Neural progenitor cell (in vitro differentiated cells): ENCODE measurements at regions not wholly inside any gene's neighbourhood (a gene's known extent, or its start where the extent isn't known, plus 50 kb on each side); places are given as distances from the start of the nearest gene placed in this dataset.
"Not testable (repeated sequence)": the region's sequence is repeated elsewhere in the genome, so short reads cannot be mapped to it uniquely, and the experiment has no call there.

Experiments
- DNase-seq: peaks from one replicate; pipeline ENCODE4 v3.0.0-alpha.2; 2016; ENCODE audit warnings: low spot score
- H2AFZ ChIP-seq: fragments of 200-600 bp; sonication (generic); replicated peaks from 2 replicates; pipeline ENCODE4 v1.6.1; 2016; ENCODE audit warnings: antibody characterized with exemption
- H3F3A ChIP-seq: fragments of 200-600 bp; sonication (generic); 2 replicates; pipeline ENCODE4 v1.6.1; 2016; ENCODE audit warnings: antibody characterized with exemption, low read depth
- H3K27ac ChIP-seq: fragments of 200-600 bp; sonication (generic); 2 replicates; pipeline ENCODE4 v1.5.1; 2016; ENCODE audit warnings: mild to moderate bottlenecking
- H3K27me3 ChIP-seq: fragments of 200-600 bp; sonication (generic); 2 replicates; pipeline ENCODE4 v1.6.1; 2016; ENCODE audit warnings: mild to moderate bottlenecking, moderate library complexity
- H3K36me3 ChIP-seq: fragments of 200-600 bp; sonication (generic); 2 replicates; pipeline ENCODE4 v1.5.1; 2016
- H3K4me1 ChIP-seq: fragments of 200-600 bp; sonication (generic); 2 replicates; pipeline ENCODE4 v1.6.1; 2016; ENCODE audit warnings: mixed run types
- H3K4me2 ChIP-seq: fragments of 200-600 bp; sonication (generic); 2 replicates; pipeline ENCODE4 v1.6.1; 2016
- H3K4me3 ChIP-seq: fragments of 200-600 bp; sonication (generic); 2 replicates; pipeline ENCODE4 v1.5.1; 2016
- H3K79me2 ChIP-seq: fragments of 200-600 bp; sonication (generic); 2 replicates; pipeline ENCODE4 v1.6.1; 2016; ENCODE audit warnings: low read depth
- H3K9ac ChIP-seq: fragments of 200-600 bp; sonication (generic); 2 replicates; pipeline ENCODE4 v1.6.1; 2016
- H3K9me3 ChIP-seq: fragments of 200-600 bp; sonication (generic); 2 replicates; pipeline ENCODE4 v1.5.1; 2016; ENCODE audit warnings: low read depth
- H4K20me1 ChIP-seq: fragments of 200-600 bp; sonication (generic); 2 replicates; pipeline ENCODE4 v1.6.1; 2016; ENCODE audit warnings: low read depth
- H3K27ac Mint-ChIP-seq: 3 replicates; pipeline ENCODE4 v1.8.0; 2021; ENCODE audit warnings: mixed read lengths
- H3K27me3 Mint-ChIP-seq: 2 replicates; pipeline ENCODE4 v1.8.0; 2022; ENCODE audit warnings: low read depth, mild to moderate bottlenecking, inconsistent platforms, moderate library complexity, mixed read lengths; ENCODE audit not compliant: insufficient read depth
- H3K36me3 Mint-ChIP-seq: 3 replicates; pipeline ENCODE4 v1.8.0; 2021; ENCODE audit warnings: mixed read lengths
- H3K4me1 Mint-ChIP-seq: 3 replicates; pipeline ENCODE4 v1.8.0; 2021; ENCODE audit warnings: mixed read lengths
- H3K4me3 Mint-ChIP-seq: 3 replicates; pipeline ENCODE4 v1.8.0; 2021; ENCODE audit warnings: mild to moderate bottlenecking, moderate library complexity, mixed read lengths
- H3K9me3 Mint-ChIP-seq: 3 replicates; pipeline ENCODE4 v1.8.0; 2020; ENCODE audit warnings: mixed read lengths
- CTCF ChIP-seq: fragments of 200-600 bp; sonication (generic); IDR thresholded peaks from 2 replicates; pipeline ENCODE4 v1.5.1; 2017; ENCODE audit warnings: antibody characterized with exemption, mild to moderate bottlenecking
- EZH2 ChIP-seq: fragments of 200-600 bp; sonication (generic); IDR thresholded peaks from 2 replicates; pipeline ENCODE4 v1.6.1; 2017; ENCODE audit warnings: antibody characterized with exemption, mild to moderate bottlenecking, moderate library complexity
- EZH2phosphoT487 ChIP-seq: fragments of 200-600 bp; sonication (generic); IDR thresholded peaks from 2 replicates; pipeline ENCODE4 v1.6.1; 2017; ENCODE audit warnings: antibody characterized with exemption

GRCh38 chr10:50688183-50688582 is 51.6 kb upstream of the ASAH2B start:
- not testable (repeated sequence) for H3K27me3 ChIP-seq, H3K36me3 Mint-ChIP-seq, H3F3A ChIP-seq, H3K9me3 ChIP-seq, H3K79me2 ChIP-seq, H3K9ac ChIP-seq, H3K4me3 Mint-ChIP-seq, DNase-seq, H3K27ac ChIP-seq, H3K4me1 Mint-ChIP-seq, H3K4me3 ChIP-seq, H4K20me1 ChIP-seq, H3K27ac Mint-ChIP-seq, H3K27me3 Mint-ChIP-seq, H3K4me2 ChIP-seq, H3K4me1 ChIP-seq, H2AFZ ChIP-seq, H3K36me3 ChIP-seq, H3K9me3 Mint-ChIP-seq

DNA sequence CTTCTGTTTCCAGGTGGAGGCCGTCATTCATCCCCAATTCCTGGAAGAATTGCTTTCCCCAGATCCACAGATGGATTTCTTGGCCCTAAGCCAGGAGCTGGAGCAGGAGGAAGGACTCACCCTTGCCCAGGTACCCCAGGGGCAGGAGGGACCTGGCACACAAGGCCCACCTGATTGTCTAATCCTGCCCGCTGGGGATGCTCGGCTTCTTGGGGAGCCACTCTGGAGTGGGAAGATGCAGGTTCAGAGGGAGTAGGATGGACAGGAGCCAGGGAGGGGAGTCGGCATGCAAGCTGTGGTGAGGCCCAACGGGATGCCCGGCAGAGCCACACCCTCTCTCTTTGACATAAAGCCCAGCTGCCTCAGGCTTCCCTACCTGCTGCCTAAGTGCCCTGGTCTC is 55.4 kb upstream of the ASAH2B start:
- H3K36me3 ChIP-seq, result not testable (repeated sequence)

DNA sequence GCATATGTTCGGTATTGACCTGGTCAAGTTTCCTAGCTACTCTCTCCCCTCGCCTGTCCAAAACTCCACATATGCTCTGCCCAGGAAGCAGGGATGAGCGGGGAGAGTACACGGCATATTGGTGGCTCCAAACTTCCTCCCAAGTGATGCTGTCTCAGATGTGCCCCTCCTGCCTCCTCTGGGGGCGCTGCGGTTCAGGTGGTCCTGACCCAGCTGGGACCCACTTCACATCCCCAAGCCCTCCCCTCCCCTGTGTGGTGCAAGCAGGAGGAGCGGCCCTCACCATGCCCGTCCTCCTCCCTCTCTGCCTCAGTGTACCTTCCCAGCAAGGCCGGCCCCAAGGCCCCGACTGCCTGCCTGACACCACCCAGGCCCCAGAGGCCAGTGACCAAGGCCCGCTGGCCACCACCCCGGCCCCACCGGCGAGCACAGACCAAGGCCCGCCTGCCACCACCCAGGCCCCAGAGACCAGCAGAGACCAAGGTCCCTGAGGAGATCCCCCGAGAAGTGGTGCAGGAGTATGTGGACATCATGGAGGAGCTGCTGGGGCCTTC is 56.5 kb upstream of the ASAH2B start:
- not testable (repeated sequence) for H3K9me3 Mint-ChIP-seq, H3K4me3 Mint-ChIP-seq, H3K27ac Mint-ChIP-seq, H3K79me2 ChIP-seq, H3K9ac ChIP-seq, H2AFZ ChIP-seq, H3K9me3 ChIP-seq, H3K4me2 ChIP-seq, H3F3A ChIP-seq, H4K20me1 ChIP-seq, H3K27ac ChIP-seq, H3K36me3 Mint-ChIP-seq, H3K27me3 ChIP-seq, H3K36me3 ChIP-seq, H3K4me1 ChIP-seq, H3K4me3 ChIP-seq, H3K4me1 Mint-ChIP-seq, H3K27me3 Mint-ChIP-seq, DNase-seq

More for the DNA sequence above, 55.4 kb upstream of the ASAH2B start:
- H3K4me3 ChIP-seq, H3K9me3 Mint-ChIP-seq, H3K4me1 Mint-ChIP-seq, H4K20me1 ChIP-seq, H3K9ac ChIP-seq, H3K4me3 Mint-ChIP-seq, H3K9me3 ChIP-seq, DNase-seq, H3K79me2 ChIP-seq, H3F3A ChIP-seq, H3K27me3 Mint-ChIP-seq, H3K27me3 ChIP-seq, H3K4me1 ChIP-seq, H3K27ac Mint-ChIP-seq, H3K36me3 Mint-ChIP-seq, H2AFZ ChIP-seq, H3K4me2 ChIP-seq, H3K27ac ChIP-seq: not testable (repeated sequence)

DNA sequence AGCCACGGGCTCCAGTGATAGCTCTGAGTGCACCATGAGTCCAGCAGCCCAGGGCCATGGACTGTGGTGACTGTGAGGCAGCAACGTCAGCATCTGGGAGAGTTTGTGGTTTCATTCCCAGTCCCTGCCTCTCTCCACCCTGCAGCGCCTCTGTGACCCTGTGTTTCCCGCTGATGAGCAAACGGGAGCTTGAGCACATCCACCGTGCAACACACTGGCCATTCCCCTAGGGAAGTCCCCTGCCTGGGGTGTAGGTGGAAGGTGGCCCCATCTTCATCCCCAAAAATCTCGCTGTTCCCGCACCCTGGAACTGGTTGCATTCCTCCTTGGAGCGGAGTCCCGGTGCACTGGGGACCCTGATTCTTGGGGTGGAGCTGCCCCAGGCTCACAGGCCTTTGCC is 56.9 kb upstream of the SGMS1 start:
- H3K36me3 Mint-ChIP-seq, H3K4me2 ChIP-seq, H3K9ac ChIP-seq, H3K27ac ChIP-seq, H3K4me3 Mint-ChIP-seq, H3K36me3 ChIP-seq, H3K27me3 ChIP-seq, H3K4me1 ChIP-seq, H3K4me1 Mint-ChIP-seq, H3K79me2 ChIP-seq, H3K9me3 ChIP-seq, H3K27me3 Mint-ChIP-seq, H2AFZ ChIP-seq, H4K20me1 ChIP-seq, DNase-seq, H3F3A ChIP-seq, H3K27ac Mint-ChIP-seq, H3K9me3 Mint-ChIP-seq, H3K4me3 ChIP-seq: not testable (repeated sequence)

- H4K20me1 ChIP-seq, result no peaks in the 10 kb centered on the region
- H3F3A ChIP-seq, result no peaks in the 10 kb centered on the region
- H3K4me1 ChIP-seq, result no peaks in the 10 kb centered on the region
- Mint-ChIP-seq H3K36me3 (no peaks in the 10 kb centered on the region), H3K4me3 (no peak overlapping the region), H3K27me3 (peaks cover 3% of the 10 kb centered on the region), H3K4me1 (peaks cover 2% of the 10 kb centered on the region), H3K9me3 (no peaks in the 10 kb centered on the region), H3K27ac (no peak overlapping the region)
- no peak overlapping the region for H3K9ac ChIP-seq
- no peaks in the 10 kb centered on the region for H3K27me3 ChIP-seq
- H3K36me3 ChIP-seq, result no peaks in the 10 kb centered on the region
- no peaks in the 10 kb centered on the region for H3K9me3 ChIP-seq
- H2AFZ ChIP-seq, result no peak overlapping the region
- no peak for DNase-seq
- TF ChIP-seq EZH2, result no peak
- TF ChIP-seq CTCF, result no peak
- no peak for TF ChIP-seq EZH2phosphoT487
- no peak overlapping the region for H3K27ac ChIP-seq
- no peak overlapping the region for H3K4me2 ChIP-seq
- no peak overlapping the region for H3K4me3 ChIP-seq
- no peaks in the 10 kb centered on the region for H3K79me2 ChIP-seq
Measured at GRCh38 chr10:50679149-50679548, 55.4 kb upstream of the SGMS1 start.

GRCh38 chr10:50675555-50675954 is 51.8 kb upstream of the SGMS1 start:
- not testable (repeated sequence) for H3K79me2 ChIP-seq, H3K27me3 ChIP-seq, H3K9ac ChIP-seq, H3K4me1 ChIP-seq, H3K4me3 Mint-ChIP-seq, H3K36me3 ChIP-seq, H3K27ac Mint-ChIP-seq, H3K4me1 Mint-ChIP-seq, H3K4me3 ChIP-seq, H2AFZ ChIP-seq, H3F3A ChIP-seq, H3K9me3 ChIP-seq, H3K27ac ChIP-seq, H3K4me2 ChIP-seq, H4K20me1 ChIP-seq, DNase-seq, H3K27me3 Mint-ChIP-seq, H3K9me3 Mint-ChIP-seq, H3K36me3 Mint-ChIP-seq
